Cardiac fibroblast (primary cell): ENCODE measurements at regions not wholly inside any gene's neighbourhood (a gene's known extent, or its start where the extent isn't known, plus 50 kb on each side); places are given as distances from the start of the nearest gene placed in this dataset.
"Not testable (repeated sequence)": the region's sequence is repeated elsewhere in the genome, so short reads cannot be mapped to it uniquely, and the experiment has no call there.

Experiments
- DNase-seq, 2 donors: peaks; one replicate each; pipeline versions ENCODE4 v3.0.0 to v3.0.0-alpha.2; 2010; ENCODE audit warnings: low read depth in 2 of 2
- H3K4me3 ChIP-seq, 2 donors: replicated peaks in 1 of 2; 1 replicate in 1 of 2; 2 replicates in 1 of 2; pipeline ENCODE4 v1.5.1; 2011; ENCODE audit warnings: low read depth in 2 of 2, low read length in 2 of 2, mild to moderate bottlenecking in 2 of 2, moderate library complexity in 1 of 2
- TF ChIP-seq, protein P1 (sequence below): IDR thresholded peaks from one replicate; pipeline ENCODE4 v1.5.1; 2011; ENCODE audit warnings: low read depth, mild to moderate bottlenecking, low read length, inconsistent platforms

DNA sequence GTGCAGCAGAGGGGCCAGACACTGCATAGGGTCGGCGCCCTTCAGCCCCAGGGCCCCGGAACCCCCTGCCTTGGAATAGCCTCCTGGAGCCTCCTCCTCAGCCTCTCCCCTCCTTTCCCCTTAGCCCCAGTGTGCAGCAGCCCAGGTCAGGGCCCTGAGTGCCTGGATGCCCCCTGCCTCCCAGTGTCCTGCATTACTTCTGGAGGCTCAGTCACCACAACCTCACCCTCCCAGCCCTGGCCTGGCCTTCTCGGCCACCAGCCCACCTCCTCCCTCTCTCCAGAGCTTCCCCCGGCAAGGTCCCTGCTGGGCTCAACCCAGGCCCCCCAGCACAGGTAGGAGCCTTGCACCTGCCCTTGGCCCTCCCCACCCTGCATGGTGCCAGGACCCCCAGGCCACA is 100.3 kb downstream of the TMEM121 start:
- H3K4me3 ChIP-seq, DNase-seq: not testable (repeated sequence)

DNA sequence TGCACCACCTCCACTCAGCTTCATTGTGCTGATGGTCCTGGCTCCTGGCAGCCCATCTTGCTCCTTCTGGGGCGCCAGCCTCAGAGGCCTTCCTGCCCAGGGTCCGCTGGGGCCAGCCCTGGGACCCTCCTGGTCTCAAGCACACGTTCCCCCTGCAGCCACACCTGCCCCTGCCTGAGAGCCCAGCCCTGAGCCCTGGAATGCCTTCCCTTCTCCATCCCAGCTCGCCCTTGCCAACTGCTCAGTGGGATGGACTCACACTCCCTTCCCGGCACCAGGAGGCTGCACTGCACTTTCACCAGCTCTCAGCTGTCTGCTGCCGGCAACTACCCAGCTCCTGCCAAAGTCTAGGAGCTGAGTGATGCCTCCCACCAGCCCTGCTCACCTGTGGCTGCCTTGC is 100.9 kb downstream of the TMEM121 start:
- DNase-seq, H3K4me3 ChIP-seq: not testable (repeated sequence)

- no peak overlapping the region for H3K4me3 ChIP-seq
- DNase-seq, result no peak
- TF ChIP-seq, protein P1, sequence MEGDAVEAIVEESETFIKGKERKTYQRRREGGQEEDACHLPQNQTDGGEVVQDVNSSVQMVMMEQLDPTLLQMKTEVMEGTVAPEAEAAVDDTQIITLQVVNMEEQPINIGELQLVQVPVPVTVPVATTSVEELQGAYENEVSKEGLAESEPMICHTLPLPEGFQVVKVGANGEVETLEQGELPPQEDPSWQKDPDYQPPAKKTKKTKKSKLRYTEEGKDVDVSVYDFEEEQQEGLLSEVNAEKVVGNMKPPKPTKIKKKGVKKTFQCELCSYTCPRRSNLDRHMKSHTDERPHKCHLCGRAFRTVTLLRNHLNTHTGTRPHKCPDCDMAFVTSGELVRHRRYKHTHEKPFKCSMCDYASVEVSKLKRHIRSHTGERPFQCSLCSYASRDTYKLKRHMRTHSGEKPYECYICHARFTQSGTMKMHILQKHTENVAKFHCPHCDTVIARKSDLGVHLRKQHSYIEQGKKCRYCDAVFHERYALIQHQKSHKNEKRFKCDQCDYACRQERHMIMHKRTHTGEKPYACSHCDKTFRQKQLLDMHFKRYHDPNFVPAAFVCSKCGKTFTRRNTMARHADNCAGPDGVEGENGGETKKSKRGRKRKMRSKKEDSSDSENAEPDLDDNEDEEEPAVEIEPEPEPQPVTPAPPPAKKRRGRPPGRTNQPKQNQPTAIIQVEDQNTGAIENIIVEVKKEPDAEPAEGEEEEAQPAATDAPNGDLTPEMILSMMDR, result no peak
These were observed 101.3 kb downstream of the TMEM121 start for GRCh38 chr14:105627701-105628100.

- DNase-seq, result not testable (repeated sequence)
These were observed 101.7 kb downstream of the TMEM121 start for GRCh38 chr14:105628126-105628525.

DNA sequence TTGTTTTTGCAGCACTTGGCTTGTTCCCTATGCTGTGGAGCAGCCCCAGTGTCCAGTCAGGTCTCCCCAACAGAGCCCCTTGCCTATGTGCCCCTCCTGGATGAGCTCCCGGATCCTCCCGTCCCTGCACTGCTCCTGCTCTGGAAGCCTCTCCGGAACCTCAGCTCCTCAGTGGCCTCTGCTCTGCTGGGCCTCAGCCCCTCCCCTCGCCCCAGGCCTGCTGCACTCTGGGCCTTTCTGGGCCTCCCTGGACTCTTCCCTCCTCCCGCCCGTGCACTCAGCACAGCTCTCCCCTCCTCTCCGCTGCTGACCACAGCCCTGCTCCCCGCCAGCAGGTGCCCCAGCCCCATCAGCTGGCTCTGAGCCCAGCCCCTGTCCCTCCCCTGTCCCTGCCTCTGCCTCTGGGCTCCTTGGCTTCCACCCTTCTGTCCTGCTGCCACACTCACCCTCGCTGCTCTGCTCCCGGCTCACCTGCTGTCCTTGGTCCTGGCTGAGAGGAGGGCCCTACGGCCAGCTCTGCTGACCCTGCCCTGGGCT is 102.2 kb downstream of the TMEM121 start:
- H3K4me3 ChIP-seq, DNase-seq: not testable (repeated sequence)

More at GRCh38 chr14:105628126-105628525, 101.7 kb downstream of the TMEM121 start:
- H3K4me3 ChIP-seq, result not testable (repeated sequence)

DNA sequence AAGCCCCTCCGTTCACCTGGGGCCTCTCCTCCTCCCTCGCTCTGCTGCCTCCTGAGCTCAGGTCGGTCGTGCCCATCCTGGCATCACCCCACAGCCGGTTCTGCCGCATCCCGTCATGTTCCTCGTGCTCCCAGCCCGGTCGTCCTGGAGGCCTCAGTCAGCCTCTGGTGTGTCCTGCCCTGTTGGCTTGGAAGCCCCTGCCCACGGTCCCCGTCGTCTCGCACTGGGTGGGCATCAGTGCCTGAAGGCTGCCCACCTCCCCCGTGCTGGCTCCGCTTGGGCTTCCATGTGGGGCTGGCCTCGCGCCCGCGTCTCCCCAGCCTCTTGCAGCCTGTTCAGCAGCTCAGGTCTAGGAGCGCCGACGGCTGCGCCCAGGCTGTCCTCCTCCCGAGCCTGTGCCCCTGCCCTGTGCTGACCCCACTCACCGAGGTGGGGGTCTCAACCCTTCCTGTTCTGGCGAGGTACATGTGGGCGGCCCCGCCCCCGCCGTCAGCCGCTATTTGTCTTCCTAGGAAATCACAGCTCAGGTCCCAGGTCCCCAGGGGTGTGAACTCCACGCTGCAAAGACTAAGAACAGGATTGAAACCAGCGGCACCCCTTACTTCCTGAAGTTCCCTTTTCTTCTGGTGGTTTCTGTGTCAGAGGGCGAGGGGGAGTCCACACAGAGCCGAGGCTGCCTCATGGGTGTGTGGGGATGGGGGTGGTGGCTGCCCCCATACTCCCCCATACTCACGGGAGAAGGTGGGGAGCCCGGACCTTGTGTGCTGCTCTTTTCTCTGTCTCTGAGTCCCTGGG is 102.9 kb downstream of the TMEM121 start:
- DNase-seq, H3K4me3 ChIP-seq: not testable (repeated sequence)

DNA sequence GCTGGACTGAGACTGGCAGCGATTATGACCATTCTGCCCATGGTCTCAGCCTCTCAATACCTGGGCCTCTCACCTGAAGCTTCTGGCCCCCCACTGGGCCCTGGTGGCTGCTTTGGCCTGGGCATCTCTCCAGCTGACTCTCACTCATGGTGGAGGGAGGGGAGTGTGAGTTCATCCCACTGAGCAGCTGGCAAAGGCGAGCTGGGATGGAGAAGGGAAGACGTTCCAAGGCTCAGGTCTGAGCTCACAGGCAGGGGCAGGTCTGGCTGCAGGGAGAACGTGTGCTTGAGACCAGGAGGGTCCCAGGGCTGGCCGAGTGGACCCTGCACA is 103.5 kb downstream of the TMEM121 start:
- H3K4me3 ChIP-seq, result no peak overlapping the region
- no peak for DNase-seq
- TF ChIP-seq, protein P1, result no peak

- DNase-seq, H3K4me3 ChIP-seq: not testable (repeated sequence)
These were observed 104.0 kb downstream of the TMEM121 start for GRCh38 chr14:105630293-105630934.

DNA sequence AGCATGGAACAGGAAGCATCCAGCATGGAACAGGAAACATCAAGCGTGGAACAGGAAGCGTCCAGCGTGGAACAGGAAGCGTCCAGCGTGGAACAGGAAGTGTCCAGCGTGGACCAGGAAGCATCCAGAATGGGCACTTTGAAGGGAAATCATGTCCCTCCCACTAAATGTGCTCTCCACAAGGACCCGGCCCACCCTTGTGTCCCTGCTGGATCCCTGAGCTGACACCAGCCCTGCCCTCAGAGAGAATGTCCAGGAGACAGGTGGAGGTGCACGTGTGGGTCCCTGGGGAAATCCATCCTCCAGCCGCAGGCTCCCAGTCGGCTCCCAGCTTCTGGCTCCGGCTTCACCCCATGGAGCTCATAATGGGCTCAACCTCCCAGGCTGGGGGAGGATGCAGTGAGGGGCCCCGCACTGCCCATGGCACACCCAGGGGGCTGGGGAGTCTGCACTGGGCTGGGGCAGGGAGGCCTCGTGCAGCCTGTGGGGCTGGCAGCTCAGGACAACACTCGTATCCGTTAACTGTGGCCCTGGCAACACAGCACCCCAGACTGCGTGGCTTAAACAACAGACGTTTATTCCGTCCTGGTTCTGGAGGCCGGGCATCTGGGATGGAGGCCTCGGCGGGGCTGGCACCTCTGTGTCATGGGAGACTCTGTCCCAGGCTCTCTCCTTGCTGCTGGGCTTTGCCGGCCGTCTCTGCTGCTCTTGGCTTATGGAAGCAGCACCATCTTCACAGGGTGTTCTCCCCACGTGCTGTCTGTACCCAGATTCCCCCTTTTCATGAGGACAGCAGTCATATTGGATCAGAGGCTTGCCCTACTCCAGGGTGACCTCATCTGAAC is 104.8 kb downstream of the TMEM121 start:
- not testable (repeated sequence) for DNase-seq, H3K4me3 ChIP-seq

GRCh38 chr14:105632010-105632409 is 105.6 kb downstream of the TMEM121 start:
- no peak for DNase-seq
- no peak overlapping the region for H3K4me3 ChIP-seq
- TF ChIP-seq, protein P1, result no peak

- not testable (repeated sequence) for DNase-seq, H3K4me3 ChIP-seq
These were observed 107.2 kb downstream of the TMEM121 start for GRCh38 chr14:105633596-105633995.
